ENCODE measurements at regions not wholly inside any gene's neighbourhood (a gene's known extent, or its start where the extent isn't known, plus 50 kb on each side); places are given as distances from the start of the nearest gene placed in this dataset.
"Not testable (repeated sequence)": the region's sequence is repeated elsewhere in the genome, so short reads cannot be mapped to it uniquely, and the experiment has no call there.

DNA sequence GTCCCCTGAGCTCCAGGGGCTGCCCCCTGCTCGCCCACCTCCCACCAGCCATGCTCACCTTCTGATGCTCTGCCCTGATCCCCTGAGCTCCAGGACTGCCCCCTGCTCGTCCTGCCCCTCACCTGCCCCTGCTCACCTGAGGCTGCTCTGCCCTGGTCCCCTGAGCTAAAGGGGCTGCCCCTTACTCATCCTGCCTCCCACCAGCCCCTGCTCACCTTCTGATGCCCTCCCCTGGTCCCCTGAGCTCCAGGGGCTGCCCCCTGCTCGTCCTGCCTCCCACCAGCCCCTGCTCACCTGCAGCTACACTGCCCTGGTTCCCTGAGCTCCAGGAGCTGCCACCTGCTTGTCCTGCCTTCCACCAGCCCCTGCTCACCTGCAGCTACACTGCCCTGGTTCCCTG is 247.2 kb downstream of the TMEM121 start:
- in situ Hi-C loops (cut with HindIII; ENCODE audit: low sequenced_read_pairs): no loop called here
- no peak for DNase-seq (ENCODE audit: low spot score)

DNA sequence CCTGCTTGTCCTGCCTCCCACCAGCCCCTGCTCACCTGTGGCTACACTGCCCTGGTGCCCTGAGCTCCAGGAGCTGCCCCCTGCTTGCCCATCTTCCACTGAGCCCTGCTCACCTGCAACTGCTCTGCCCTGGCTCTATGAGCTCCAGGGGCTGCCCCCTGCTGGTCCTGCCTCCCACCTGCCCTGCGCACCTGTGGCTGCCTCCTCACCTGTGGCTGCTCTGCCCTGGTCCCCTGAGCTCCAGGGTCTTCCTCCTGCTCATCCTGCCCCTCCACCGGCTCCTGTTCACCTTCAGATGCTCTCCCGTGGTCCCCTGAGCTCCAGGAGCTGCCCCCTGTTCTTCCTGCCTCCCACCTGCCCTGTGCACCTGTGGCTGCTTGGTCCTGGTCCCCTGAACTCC is 247.6 kb downstream of the TMEM121 start:
- DNase-seq (ENCODE audit: low spot score): no peak
- in situ Hi-C loops (cut with HindIII; ENCODE audit: low sequenced_read_pairs): no loop called here

DNA sequence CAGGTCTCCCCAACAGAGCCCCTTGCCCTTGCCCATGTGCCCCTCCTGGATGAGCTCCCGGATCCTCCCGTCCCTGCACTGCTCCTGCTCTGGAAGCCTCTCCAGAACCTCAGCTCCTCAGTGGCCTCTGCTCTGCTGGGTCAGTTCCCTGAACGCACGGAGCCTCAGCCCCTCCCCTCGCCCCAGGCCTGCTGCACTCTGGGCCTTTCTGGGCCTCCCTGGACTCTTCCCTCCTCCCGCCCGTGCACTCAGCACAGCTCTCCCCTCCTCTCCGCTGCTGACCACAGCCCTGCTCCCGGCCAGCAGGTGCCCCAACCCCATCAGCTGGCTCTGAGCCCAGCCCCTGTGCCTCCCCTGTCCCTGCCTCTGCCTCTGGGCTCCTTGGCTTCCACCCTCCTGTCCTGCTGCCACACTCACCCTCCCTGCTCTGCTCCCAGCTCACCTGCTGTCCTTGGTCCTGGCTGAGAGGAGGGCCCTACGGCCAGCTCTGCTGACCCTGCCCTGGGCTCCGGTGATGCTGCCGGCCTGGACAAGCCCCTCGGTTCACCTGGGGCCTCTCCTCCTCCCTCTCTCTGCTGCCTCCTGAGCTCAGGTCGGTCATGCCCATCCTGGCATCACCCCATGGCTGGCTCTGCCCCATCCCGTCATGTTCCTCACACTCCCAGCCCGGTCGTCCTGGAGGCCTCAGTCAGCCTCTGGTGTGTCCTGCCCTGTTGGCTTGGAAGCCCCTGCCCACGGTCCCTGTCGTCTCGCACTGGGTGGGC is 248.4 kb downstream of the TMEM121 start:
- DNase-seq (ENCODE audit: low spot score); in situ Hi-C loops (cut with HindIII; ENCODE audit: low sequenced_read_pairs): not testable (repeated sequence)

DNA sequence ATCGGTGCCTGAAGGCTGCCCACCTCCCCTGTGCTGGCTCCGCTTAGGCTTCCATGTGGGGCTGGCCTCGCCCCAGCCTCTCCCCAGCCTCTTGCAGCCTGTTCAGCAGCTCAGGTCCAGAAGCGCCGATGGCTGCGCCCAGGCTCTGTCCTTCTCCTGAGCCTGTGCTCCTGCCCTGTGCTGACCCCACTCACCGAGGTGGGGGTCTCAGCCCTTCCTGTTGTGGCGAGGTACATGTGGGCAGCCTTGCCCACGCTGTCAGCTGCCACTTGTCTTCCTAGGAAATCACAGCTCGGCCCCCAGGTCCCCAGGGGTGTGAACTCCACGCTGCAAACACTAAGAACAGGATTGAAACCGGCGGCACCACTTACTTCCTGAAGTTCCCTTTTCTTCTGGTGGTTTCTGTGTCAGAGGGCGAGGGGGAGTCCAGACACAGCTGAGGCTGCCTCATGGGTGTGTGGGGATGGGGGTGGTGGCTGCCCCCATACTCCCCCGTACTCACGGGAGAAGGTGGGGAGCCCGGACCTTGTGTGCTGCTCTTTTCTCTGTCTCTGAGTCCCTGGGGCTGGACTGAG is 249.1 kb downstream of the TMEM121 start:
- DNase-seq (ENCODE audit: low spot score); in situ Hi-C loops (cut with HindIII; ENCODE audit: low sequenced_read_pairs): not testable (repeated sequence)

DNA sequence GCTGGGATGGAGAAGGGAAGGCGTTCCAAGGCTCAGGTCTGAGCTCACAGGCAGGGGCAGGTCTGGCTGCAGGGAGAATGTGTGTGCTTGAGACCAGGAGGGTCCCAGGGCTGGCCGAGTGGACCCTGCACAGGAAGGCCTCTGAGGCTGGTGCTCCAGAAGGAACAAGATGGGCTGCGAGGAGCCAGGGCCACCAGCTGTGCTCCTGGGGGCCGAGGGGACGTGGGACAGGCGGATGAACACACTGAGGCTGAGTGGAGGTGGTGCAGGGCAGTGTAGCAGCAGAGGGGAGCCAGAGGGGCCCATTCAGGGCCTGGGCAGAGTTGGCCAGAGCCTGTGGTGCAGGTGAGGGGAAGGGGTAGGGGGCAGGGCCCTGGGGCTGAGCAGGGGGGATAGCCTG is 249.7 kb downstream of the TMEM121 start:
- in situ Hi-C loops (cut with HindIII; ENCODE audit: low sequenced_read_pairs): not testable (repeated sequence)

DNA sequence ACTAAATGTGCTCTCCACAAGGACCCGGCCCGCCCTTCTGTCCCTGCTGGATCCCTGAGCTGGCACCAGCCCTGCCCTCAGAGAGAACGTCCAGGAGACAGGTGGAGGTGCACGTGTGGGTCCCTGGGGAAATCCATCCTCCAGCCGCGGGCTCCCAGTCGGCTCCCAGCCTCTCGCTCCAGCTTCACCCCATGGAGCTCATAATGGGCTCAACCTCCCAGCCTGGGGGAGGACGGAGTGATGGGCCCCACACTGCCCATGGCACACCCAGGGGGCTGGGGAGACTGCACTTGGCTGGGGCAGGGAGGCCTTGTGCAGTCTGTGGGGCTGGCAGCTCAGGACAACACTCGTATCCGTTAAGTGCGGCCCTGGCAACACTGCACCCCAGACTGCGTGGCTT is 250.5 kb downstream of the TMEM121 start:
- DNase-seq (ENCODE audit: low spot score): no peak
- in situ Hi-C loops (cut with HindIII; ENCODE audit: low sequenced_read_pairs): no loop called here

More for the DNA sequence above, 249.7 kb downstream of the TMEM121 start:
- DNase-seq (ENCODE audit: low spot score): not testable (repeated sequence)

DNA sequence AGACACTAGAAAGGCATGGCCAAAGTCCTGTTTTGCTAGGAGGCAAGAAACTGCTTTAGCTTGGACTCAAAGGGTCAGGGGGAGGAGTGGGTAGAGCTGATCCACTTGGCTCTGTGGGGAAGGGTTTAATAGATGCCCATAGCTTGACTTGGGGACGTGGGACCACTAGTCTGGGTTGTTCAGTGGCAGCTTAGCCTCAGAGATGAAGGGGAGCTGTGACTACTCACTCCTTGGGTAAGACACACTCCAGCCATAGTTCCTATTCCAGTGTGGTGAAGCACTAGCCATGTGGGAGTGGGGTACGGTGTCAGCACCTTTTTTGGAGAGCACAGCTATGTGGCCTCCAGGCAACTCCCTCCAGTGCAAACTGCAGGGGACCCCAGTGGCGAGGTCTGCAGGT is 257.3 kb downstream of the TMEM121 start:
- DNase-seq (ENCODE audit: low spot score): no peak
- in situ Hi-C loops (cut with HindIII; ENCODE audit: low sequenced_read_pairs): no loop called here

DNA sequence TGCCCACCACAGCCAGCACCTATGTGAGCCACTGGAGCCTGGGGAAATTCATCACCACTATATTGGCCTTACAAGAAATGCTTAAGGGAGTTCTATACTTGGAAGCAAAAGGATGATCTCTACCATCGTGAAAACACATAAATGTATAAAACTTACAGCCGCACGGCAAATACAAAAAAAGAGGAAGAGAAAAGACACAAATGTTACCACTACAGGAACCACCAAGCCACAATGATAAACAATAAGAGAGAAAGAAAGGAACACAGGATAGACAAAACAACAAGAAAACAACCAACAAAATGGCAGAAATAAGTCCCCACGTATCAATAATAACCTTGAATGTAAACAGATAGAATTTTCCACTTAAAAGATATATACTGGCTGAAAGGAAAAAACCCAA is 267.5 kb downstream of the TMEM121 start:
- in situ Hi-C loops (cut with HindIII; ENCODE audit: low sequenced_read_pairs): no loop called here

DNA sequence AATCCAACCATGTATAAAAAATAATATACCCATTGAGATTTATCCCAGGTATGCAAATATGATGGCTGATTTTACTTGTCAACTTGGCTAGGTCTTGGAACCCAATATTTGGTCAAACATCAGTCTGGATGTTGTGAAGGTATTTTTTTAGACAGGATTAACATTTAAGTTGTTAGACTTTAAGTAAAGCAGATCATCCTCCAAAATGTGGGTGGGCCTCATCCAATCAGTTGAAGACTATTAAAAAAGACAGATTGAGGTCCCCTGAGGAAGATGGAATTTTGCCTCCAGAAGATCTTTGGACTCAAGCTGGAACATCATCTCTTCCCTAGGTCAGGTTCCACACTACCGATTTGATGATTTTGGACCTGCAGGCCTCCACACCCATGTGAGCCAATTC is 271.2 kb downstream of the TMEM121 start:
- no peak for DNase-seq (ENCODE audit: low spot score)
- in situ Hi-C loops (cut with HindIII; ENCODE audit: low sequenced_read_pairs): no loop called here

More for the DNA sequence above, 267.5 kb downstream of the TMEM121 start:
- no peak for DNase-seq (ENCODE audit: low spot score)

DNA sequence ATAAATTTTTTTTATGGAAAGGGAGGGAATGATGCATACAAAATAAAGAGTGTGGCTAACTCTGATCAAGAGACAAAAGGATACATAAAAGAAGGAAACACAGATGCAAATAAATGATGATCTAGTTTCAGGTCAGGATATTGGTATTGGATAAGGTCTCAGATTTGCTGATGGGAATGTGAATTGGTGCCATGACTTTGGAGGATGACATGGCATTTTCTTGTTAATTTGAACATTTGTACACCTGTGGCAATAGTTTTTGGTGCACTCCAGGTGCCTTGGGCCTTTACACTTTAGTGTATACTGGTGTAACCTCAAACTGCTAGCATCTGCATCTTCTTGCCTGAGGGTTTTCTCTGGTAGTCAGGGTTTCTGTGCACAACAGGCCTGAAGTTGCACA is 279.3 kb downstream of the TMEM121 start:
- DNase-seq (ENCODE audit: low spot score): no peak
- in situ Hi-C loops (cut with HindIII; ENCODE audit: low sequenced_read_pairs): no loop called here

DNA sequence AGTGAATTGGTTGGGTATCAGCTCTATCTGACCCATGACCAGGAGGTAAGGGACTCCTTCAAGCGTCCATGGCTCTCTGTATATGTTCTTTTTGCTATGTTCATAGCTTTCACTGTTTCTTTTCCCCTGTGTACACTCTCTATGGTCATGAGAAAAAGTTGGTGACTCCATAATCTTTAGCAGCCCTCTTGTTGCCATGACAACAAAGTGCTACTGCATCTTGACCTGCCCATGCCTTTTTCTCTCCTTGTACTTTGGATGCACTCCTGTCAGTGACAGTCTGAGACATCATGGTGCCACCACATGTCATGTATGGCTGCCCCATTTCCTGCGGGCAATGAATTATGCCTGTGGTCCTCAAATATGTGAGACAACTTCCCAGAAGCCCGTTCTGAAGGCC is 280.2 kb downstream of the TMEM121 start:
- DNase-seq (ENCODE audit: low spot score): no peak
- in situ Hi-C loops (cut with HindIII; ENCODE audit: low sequenced_read_pairs): no loop called here

DNA sequence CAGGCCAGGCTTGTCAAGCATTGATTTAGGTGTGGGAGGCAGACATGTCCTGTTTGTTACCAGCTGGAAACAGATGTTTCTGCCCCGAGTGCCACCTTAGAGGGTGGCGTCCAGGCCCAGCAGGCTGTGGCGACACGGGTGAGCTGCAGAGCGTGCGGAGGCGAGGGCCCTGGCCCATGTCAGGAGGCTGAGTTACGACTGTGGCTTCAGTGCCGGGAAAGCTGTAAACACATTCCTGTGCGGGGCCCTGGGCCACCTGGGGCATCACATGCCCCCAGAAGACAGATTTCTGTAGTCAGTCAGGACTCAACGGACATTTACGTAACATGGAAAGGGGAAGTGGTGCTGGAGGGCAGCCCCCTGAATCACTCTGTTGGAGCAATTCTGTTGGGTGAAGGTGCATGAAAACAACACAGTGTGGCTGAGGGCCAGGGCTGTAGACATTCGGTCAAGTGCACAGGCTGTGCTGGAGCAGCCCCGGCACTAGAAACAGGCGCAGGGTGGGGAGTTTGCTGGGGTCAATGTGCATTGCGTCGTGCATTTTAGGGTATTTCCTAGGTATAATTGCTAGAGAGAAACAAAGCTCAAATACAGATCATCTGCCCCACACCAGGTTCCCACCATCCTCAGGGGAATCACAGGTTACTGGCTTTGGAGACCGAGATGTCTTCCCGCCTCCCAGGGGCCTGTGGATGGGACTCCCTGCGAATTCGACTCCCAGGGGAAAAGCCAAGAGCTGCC is 291.8 kb downstream of the TMEM121 start:
- no peak for DNase-seq (ENCODE audit: low spot score)
- in situ Hi-C loops (cut with HindIII; ENCODE audit: low sequenced_read_pairs): no loop called here

DNA sequence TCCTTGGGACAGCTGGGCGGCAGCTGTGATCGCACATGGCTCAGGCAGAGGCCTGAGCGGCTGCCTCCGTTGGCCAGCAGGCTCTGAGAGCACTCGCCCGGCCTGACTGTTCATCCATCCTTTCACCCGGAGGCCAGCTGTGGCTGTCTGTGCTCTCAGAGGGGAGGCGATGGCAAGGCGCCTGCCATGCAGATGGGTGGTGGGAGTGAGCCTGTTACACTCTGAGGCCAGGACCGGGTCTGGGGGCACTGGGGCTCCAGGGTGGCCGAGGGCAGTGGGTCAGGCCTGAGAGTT is 292.3 kb downstream of the TMEM121 start:
- DNase-seq (ENCODE audit: low spot score): no peak
- in situ Hi-C loops (cut with HindIII; ENCODE audit: low sequenced_read_pairs): no loop called here

DNA sequence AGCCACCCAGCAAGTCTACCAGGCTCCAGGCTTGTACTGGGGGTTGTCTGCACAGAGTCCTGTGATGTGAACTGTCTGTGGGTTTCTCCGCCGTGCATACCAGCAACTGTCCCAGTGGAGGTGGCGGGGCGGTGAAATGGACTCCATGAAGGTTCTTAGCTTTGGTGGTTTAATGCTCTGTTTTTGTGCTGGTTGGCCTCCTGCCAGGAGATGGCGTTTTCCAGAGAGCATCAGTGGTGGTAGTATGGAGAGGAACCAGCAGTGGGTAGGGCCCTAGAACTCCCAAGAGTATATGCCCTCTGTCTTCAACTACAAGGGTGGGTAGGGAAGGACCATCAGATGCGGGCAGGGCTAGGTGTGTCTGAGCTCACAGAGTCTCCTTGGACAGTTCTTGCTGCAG is 303.8 kb downstream of the TMEM121 start:
- in situ Hi-C loops (cut with HindIII; ENCODE audit: low sequenced_read_pairs): no loop called here
- no peak for DNase-seq (ENCODE audit: low spot score)

DNA sequence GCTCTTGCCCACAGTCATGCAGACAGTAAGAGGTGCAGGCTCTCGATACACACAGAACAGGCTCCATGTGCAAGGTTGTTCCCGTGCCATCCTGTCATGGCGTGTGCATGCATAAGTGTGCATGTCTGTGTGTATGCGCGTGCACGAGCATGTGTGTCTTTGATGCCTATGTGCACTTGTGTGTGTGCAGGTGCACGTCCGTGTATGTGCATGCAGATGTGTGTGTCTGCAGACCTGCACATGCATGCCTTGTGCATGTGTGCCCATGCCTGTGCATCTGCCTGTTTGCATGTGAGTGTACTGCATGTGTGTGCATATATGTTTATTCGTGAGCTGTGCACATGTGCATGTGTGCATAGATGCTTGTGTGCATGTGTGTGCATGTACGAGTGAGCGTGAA is 309.8 kb downstream of the TMEM121 start:
- DNase-seq (ENCODE audit: low spot score): no peak
- in situ Hi-C loops (cut with HindIII; ENCODE audit: low sequenced_read_pairs): no loop called here

DNA sequence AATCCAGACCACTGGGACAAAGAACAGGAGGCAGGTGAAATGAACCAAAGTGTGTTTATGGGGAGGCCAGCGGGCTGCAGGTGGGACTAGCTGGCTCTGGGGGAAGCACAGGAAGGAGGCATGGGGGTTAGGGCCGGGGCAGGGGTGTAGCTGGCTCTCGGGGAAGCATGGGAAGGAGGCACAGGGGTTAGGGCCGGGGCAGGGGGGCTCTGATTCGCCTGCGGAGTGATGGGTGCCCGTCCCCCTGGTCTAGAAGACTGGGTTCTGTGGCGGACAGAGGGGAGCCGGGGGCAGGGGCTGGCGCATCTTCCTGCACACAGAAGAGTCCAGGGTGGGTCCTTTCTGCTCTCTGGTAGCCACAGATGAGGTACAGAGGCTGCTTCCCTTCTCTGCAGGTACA is 310.3 kb downstream of the TMEM121 start:
- no peak for DNase-seq (ENCODE audit: low spot score)
- in situ Hi-C loops (cut with HindIII; ENCODE audit: low sequenced_read_pairs): no loop called here

DNA sequence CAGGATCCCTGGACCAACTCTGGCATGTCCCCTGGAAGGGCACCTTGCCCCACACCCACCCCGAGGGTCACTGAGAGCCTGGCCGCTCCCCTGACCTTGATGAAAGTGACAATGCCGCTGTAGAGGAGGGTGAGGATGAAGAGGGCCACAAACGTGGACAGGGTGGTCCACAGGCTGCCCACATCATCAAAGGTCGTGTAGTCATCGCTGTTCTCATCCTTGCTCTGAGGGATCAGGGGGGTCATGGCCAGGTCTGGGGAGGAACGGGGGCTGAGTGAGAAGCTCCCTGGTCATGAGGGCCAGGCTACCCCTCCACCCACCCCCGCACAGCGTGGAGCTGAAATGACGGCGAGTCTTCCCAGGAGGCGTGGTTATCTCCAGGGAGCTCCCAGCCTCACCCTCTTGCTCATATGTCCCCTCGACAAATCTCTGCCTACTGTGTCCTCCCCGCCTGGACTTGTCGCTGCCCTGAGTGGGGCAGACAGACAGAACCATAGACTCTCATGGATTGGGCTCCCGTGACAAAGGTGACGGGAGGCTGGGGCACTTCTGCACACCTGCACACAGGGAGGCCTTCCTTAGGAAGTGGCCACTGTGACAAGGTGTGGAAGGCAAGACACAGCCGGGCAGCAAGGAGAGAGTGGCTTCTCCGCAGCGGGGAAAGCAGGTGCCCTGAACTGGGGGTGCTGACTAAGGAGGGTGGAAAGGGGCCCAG is 311.1 kb downstream of the TMEM121 start:
- in situ Hi-C loops (cut with HindIII; ENCODE audit: low sequenced_read_pairs): no loop called here
- no peak for DNase-seq (ENCODE audit: low spot score)

DNA sequence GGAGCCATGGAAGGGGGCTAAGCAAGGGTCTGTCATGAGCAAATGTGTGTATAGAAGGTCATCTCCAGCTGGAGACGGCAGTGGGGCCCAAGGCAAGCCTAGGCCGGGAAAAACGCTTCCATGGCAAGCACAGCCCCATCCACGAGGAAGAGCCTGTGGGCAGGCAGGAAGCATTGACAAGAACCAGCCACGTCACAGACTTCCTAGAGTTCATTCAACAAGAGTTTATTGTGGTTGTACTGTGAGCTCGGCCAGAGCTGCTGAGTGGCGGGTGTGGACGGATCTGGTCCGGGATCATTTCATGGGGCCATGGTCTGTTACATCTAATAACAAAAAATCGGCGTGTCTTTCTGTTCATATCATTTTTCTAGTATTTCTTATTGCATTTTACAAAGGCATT is 311.7 kb downstream of the TMEM121 start:
- in situ Hi-C loops (cut with HindIII; ENCODE audit: low sequenced_read_pairs): no loop called here
- DNase-seq (ENCODE audit: low spot score): no peak

DNA sequence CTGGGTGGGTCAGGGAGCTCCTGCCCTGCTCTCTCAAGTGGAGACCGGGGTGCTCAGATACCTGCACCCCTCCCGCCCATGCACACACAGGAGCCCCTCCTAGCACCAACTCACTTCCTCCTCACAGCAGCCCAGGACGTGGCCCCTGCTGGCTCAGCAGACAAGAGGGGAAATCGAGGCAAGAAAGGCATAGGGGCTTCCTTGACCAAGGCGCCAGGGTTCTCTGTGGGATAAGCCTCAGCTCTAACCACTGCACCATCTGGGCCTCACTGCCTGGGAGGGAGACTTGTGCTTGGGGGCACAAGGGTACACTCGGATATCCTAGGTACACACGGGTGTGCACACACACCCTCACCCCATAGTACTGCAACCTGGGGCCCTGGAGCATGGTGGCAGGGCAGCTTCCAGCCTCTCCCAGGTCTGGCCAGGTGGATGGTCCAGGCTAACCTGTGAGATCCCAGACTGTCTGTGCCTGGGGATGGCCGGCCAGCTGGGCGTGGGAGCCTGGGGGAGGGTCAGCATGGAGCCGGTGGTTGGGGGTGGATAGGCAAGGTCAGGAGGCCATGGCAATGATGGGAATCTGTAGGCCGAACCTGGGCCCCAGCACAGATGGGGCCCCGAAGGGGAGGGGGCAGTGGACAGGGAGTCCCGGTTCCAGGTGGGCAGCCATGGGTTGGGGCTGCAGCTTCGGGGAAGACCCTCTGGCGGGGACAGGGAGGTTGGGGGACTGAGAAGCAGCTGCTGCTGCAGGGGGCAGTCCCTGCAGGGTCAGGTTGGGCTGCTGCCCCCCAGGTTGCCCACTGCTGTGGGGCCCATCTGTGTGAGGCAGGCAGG is 312.4 kb downstream of the TMEM121 start:
- in situ Hi-C loops (cut with HindIII; ENCODE audit: low sequenced_read_pairs): no loop called here
- DNase-seq (ENCODE audit: low spot score): no peak
